K562 (cell line): ENCODE measurements at regions not wholly inside any gene's neighbourhood (a gene's known extent, or its start where the extent isn't known, plus 50 kb on each side); places are given as distances from the start of the nearest gene placed in this dataset.
A peak's percentile ranks its signal among the peaks of the same experiment; 100 is the strongest.

ENCODE experiments used
- ATAC-seq: fragments of 200-7000 bp; cut with Tn5 transposase; 3 replicates; pipeline ENCODE4 v1.9.1; 2020; ENCODE audit warnings: moderate library complexity
- BruUV-seq: library from RNA; stranded (reverse); fragments of 400-500 nt; replicated peaks from 2 replicates; lab custom pipeline; 2021; lab: Mats Ljungman, UMichigan
- CTCF ChIA-PET: fragments of 300-600 bp; formaldehyde crosslinking; extraction: SDS; loops from one replicate; lab custom pipeline; 2021; ENCODE audit warnings: low intra/inter-chr PET ratio; lab: Yijun Ruan, JAX
- POLR2A ChIA-PET: fragments of 300-600, 350-650 bp; sonication (Branson Sonifier 250); formaldehyde crosslinking; extraction: SDS; loops from one replicate; lab custom pipeline; 2021; ENCODE audit warnings: antibody characterized with exemption, inconsistent platforms; lab: Yijun Ruan, JAX
- DNase-seq, 4 experiments: peaks; one replicate each; pipeline versions ENCODE4 v3.0.0 to v3.0.0-alpha.2; 2011 to 2018; ENCODE audit warnings: low spot score in 3 of 4, mixed read lengths in 3 of 4; ENCODE audit errors: extremely low read depth in 1 of 4
- FAIRE-seq: peaks from 2 replicates; lab custom pipeline; 2011; peaks lifted over from hg19 to GRCh38; lab: Jason Lieb, UNC
- H2AFZ ChIP-seq: 2 replicates; pipeline ENCODE4 v1.6.0; 2011; ENCODE audit warnings: low read depth, low read length, control low read depth, inconsistent platforms
- H3K27ac ChIP-seq: fragments of 200-600 bp; 3 replicates; pipeline ENCODE4 v1.8.0; 2011; ENCODE audit warnings: low read depth, mild to moderate bottlenecking, control low read depth, inconsistent platforms, low read length, moderate library complexity, mixed read lengths; ENCODE audit errors: extremely low read depth
- H3K27me3 ChIP-seq, 2 experiments: fragments of 300-600 bp in 1 of 2; 2 replicates in 1 of 2; 3 replicates in 1 of 2; pipeline versions ENCODE4 v1.6.0 to v1.8.0; 2011; ENCODE audit warnings: inconsistent platforms in 2 of 2, low read length in 2 of 2, mild to moderate bottlenecking in 1 of 2, mixed read lengths in 1 of 2, moderate library complexity in 1 of 2; ENCODE audit not compliant: control insufficient read depth in 2 of 2, insufficient read depth in 2 of 2
- H3K36me3 ChIP-seq: fragments of 300-600 bp; 3 replicates; pipeline ENCODE4 v1.8.0; 2011; ENCODE audit warnings: mild to moderate bottlenecking, low read length, inconsistent platforms; ENCODE audit not compliant: control insufficient read depth, insufficient read depth
- H3K4me1 ChIP-seq, 2 experiments: fragments of 200-600 bp in 1 of 2; replicated peaks in 1 of 2; 2 replicates in 1 of 2; 3 replicates in 1 of 2; pipeline versions ENCODE4 v1.5.1 to v1.8.0; 2011; ENCODE audit warnings: inconsistent platforms in 2 of 2, low read length in 2 of 2, mild to moderate bottlenecking in 1 of 2, mixed read lengths in 1 of 2, moderate library complexity in 1 of 2; ENCODE audit not compliant: control insufficient read depth in 2 of 2, insufficient read depth in 2 of 2
- H3K4me2 ChIP-seq: 2 replicates; pipeline ENCODE4 v1.6.1; 2011; ENCODE audit warnings: low read length, control low read depth, inconsistent platforms, mixed read lengths; ENCODE audit not compliant: insufficient read depth
- H3K4me3 ChIP-seq: fragments of 200-600 bp; sonication (generic), shearing (Covaris generic); 2 replicates; pipeline ENCODE4 v1.5.1; 2016; ENCODE audit warnings: control low read depth, inconsistent platforms
- H3K79me2 ChIP-seq: fragments of 200-600 bp; 3 replicates; pipeline ENCODE4 v1.8.0; 2011; ENCODE audit warnings: low read length, inconsistent platforms; ENCODE audit not compliant: control insufficient read depth, insufficient read depth
- H3K9ac ChIP-seq, 2 experiments: 2 replicates each; pipeline versions ENCODE4 v1.6.0 to v1.6.1; 2011; ENCODE audit warnings: low read depth in 2 of 2, low read length in 2 of 2, control low read depth in 1 of 2, inconsistent platforms in 1 of 2, mild to moderate bottlenecking in 1 of 2, mixed read lengths in 1 of 2; ENCODE audit not compliant: insufficient read depth in 1 of 2
- H3K9me1 ChIP-seq: one replicate; pipeline ENCODE4 v1.6.0; 2011; ENCODE audit warnings: inconsistent platforms, mild to moderate bottlenecking, low read length, moderate library complexity; ENCODE audit not compliant: control insufficient read depth, insufficient read depth
- H3K9me3 ChIP-seq: replicated peaks from 2 replicates; pipeline ENCODE4 v1.5.1; 2011; ENCODE audit warnings: low read depth, low read length, inconsistent platforms; ENCODE audit not compliant: control insufficient read depth, insufficient read depth
- H4K20me1 ChIP-seq: replicated peaks from 2 replicates; pipeline ENCODE4 v1.6.1; 2011; ENCODE audit warnings: low read length, inconsistent platforms, mixed read lengths; ENCODE audit not compliant: control insufficient read depth, insufficient read depth
- ARID1B ChIP-seq: fragments of 450-650 bp; IDR thresholded peaks from 2 replicates; pipeline ENCODE4 v1.6.1; 2016; ENCODE audit warnings: antibody characterized with exemption, mild to moderate bottlenecking, inconsistent platforms
- C11orf30 ChIP-seq: fragments of 450-650 bp; IDR thresholded peaks from 2 replicates; pipeline ENCODE4 v1.6.1; 2016; ENCODE audit warnings: low read depth, mild to moderate bottlenecking
- CHCHD3 ChIP-seq: fragments of 250-450 bp; sonication (Bioruptor Pico); IDR thresholded peaks from 2 replicates; pipeline ENCODE4 v2.1.2; 2022; ENCODE audit warnings: mild to moderate bottlenecking
- HLTF ChIP-seq: fragments of 450-650 bp; IDR thresholded peaks from 2 replicates; pipeline ENCODE4 v1.6.1; 2016
- HNRNPH1 ChIP-seq: fragments of 200-400 bp; formaldehyde crosslinking; optimal IDR thresholded peaks from 2 replicates; pipeline ENCODE3; 2017; ENCODE audit warnings: low read depth, mild to moderate bottlenecking, low read length, moderate library complexity
- HNRNPLL ChIP-seq: fragments of 200-400 bp; formaldehyde crosslinking; IDR thresholded peaks from 2 replicates; pipeline ENCODE4 v1.6.1; 2017; ENCODE audit warnings: low read length, low read depth, mild to moderate bottlenecking; ENCODE audit not compliant: poor library complexity, severe bottlenecking
- MAFF ChIP-seq: IDR thresholded peaks from 2 replicates; pipeline ENCODE4 v1.6.1; 2012; ENCODE audit warnings: low read length, improper control_type of control experiment
- MAFK ChIP-seq: IDR thresholded peaks from 2 replicates; pipeline ENCODE4 v1.6.1; 2011; ENCODE audit warnings: low read length, improper control_type of control experiment
- MECOM ChIP-seq: fragments of 250-450 bp; sonication (Bioruptor Pico); IDR thresholded peaks from 2 replicates; pipeline ENCODE4 v1.8.0; 2022; ENCODE audit warnings: inconsistent platforms
- ZC3H8 ChIP-seq: fragments of 450-650 bp; IDR thresholded peaks from 2 replicates; pipeline ENCODE4 v1.6.1; 2017
- ZNF121 ChIP-seq: sonication (generic); formaldehyde crosslinking; conservative IDR thresholded peaks from 2 replicates; pipeline ENCODE4 v1.8.0; 2022; ENCODE audit warnings: missing genetic modification reagents
- ZNF253 ChIP-seq: fragments of 250-450 bp; sonication (Bioruptor Pico); conservative IDR thresholded peaks from 2 replicates; pipeline ENCODE4 v1.6.1; 2021; ENCODE audit warnings: mild to moderate bottlenecking
- ZNF316 ChIP-seq: fragments of 450-650 bp; IDR thresholded peaks from 2 replicates; pipeline ENCODE4 v1.6.1; 2016
- WGBS: fragments of 100-300 bp; shearing (Covaris generic); methylation state at CpG from one replicate; pipeline ENCODE4 v1.1.6; 2016; ENCODE audit warnings: low coverage, mixed read lengths; ENCODE audit not compliant: insufficient coverage; ENCODE audit errors: missing lambda C conversion rate; 5-methylcytosine and 5-hydroxymethylcytosine counted together
- in situ Hi-C: fragments of 300-500 bp; cut with MboI; formaldehyde crosslinking; loops from 4 replicates; pipeline ENCODE4 v1.15.0; 2018; ENCODE audit warnings: inconsistent platforms, mixed read lengths
- intact Hi-C: fragments of 100-400 bp; cut with micrococcal nuclease; formaldehyde crosslinking; loops from 2 replicates; pipeline ENCODE4 v1.14.2; 2022
- TF ChIP-seq, protein P1 (sequence below): fragments of 450-650 bp; IDR thresholded peaks from 2 replicates; pipeline ENCODE4 v1.6.1; 2018; ENCODE audit warnings: mild to moderate bottlenecking, low read depth; ENCODE audit not compliant: partially characterized antibody
- TF ChIP-seq, protein P2 (sequence below): sonication (generic); formaldehyde crosslinking; IDR thresholded peaks from 2 replicates; pipeline ENCODE4 v1.8.0; 2022; ENCODE audit warnings: mild to moderate bottlenecking, missing genetic modification reagents
- TF ChIP-seq, protein P3 (sequence below), 2 experiments: IDR thresholded peaks; 2 replicates each; pipeline ENCODE4 v1.6.1; 2012; ENCODE audit warnings: improper control_type of control experiment in 2 of 2, low read depth in 2 of 2, low read length in 2 of 2, borderline replicate concordance in 1 of 2
- TF ChIP-seq, protein P4 (sequence below): IDR thresholded peaks from 2 replicates; pipeline ENCODE4 v1.6.1; 2012; ENCODE audit warnings: low read depth, low read length, improper control_type of control experiment, borderline replicate concordance

GRCh38 chr2:138255670-138256069 lies 245.9 kb upstream of the SPOPL start:
- 0% methylated on average over 1 of the region's 1 CpG for WGBS
- TF ChIP-seq CHCHD3 (CRISPR knock-in tag) (no peak), ARID1B (no peak), HNRNPH1 (no peak), HNRNPLL (no peak), MECOM (CRISPR knock-in tag) (no peak), ZNF253 (no peak), C11orf30 (peak; percentile 83), ZC3H8 (no peak), MAFK (peak; percentile 60; the same call in 1 of the 2 replicates), ZNF121 (CRISPR knock-in tag) (no peak), ZNF316 (peak; percentile 93), MAFF (peak; percentile 77), HLTF (no peak)
- TF ChIP-seq, protein P1, sequence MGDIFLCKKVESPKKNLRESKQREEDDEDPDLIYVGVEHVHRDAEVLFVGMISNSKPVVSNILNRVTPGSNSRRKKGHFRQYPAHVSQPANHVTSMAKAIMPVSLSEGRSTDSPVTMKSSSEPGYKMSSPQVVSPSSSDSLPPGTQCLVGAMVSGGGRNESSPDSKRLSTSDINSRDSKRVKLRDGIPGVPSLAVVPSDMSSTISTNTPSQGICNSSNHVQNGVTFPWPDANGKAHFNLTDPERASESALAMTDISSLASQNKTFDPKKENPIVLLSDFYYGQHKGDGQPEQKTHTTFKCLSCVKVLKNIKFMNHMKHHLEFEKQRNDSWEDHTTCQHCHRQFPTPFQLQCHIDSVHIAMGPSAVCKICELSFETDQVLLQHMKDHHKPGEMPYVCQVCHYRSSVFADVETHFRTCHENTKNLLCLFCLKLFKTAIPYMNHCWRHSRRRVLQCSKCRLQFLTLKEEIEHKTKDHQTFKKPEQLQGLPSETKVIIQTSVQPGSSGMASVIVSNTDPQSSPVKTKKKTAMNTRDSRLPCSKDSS: no peak
- TF ChIP-seq, protein P2, sequence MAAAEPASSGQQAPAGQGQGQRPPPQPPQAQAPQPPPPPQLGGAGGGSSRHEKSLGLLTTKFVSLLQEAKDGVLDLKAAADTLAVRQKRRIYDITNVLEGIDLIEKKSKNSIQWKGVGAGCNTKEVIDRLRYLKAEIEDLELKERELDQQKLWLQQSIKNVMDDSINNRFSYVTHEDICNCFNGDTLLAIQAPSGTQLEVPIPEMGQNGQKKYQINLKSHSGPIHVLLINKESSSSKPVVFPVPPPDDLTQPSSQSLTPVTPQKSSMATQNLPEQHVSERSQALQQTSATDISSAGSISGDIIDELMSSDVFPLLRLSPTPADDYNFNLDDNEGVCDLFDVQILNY: no peak
- TF ChIP-seq, protein P3, sequence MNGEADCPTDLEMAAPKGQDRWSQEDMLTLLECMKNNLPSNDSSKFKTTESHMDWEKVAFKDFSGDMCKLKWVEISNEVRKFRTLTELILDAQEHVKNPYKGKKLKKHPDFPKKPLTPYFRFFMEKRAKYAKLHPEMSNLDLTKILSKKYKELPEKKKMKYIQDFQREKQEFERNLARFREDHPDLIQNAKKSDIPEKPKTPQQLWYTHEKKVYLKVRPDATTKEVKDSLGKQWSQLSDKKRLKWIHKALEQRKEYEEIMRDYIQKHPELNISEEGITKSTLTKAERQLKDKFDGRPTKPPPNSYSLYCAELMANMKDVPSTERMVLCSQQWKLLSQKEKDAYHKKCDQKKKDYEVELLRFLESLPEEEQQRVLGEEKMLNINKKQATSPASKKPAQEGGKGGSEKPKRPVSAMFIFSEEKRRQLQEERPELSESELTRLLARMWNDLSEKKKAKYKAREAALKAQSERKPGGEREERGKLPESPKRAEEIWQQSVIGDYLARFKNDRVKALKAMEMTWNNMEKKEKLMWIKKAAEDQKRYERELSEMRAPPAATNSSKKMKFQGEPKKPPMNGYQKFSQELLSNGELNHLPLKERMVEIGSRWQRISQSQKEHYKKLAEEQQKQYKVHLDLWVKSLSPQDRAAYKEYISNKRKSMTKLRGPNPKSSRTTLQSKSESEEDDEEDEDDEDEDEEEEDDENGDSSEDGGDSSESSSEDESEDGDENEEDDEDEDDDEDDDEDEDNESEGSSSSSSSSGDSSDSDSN (IDR thresholded peaks at IDR 0.05; ENCODE audit: borderline replicate concordance in 1 of 2, low read depth in 2 of 2, low read length in 2 of 2): no peak
- TF ChIP-seq, protein P4, sequence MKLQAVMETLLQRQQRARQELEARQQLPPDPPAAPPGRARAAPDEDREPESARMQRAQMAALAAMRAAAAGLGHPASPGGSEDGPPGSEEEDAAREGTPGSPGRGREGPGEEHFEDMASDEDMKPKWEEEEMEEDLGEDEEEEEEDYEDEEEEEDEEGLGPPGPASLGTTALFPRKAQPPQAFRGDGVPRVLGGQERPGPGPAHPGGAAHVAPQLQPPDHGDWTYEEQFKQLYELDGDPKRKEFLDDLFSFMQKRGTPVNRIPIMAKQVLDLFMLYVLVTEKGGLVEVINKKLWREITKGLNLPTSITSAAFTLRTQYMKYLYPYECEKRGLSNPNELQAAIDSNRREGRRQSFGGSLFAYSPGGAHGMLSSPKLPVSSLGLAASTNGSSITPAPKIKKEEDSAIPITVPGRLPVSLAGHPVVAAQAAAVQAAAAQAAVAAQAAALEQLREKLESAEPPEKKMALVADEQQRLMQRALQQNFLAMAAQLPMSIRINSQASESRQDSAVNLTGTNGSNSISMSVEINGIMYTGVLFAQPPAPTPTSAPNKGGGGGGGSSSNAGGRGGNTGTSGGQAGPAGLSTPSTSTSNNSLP: no peak

More at GRCh38 chr2:138255670-138256069, 245.9 kb upstream of the SPOPL start:
- in situ Hi-C loops (no loop called here), intact Hi-C loops (no loop called here)
- BruUV-seq: no TSS peak
- Histone ChIP-seq H3K9ac (no peak overlapping the region), H4K20me1 (no peaks in the 10 kb centered on the region), H3K4me1 (no peaks in the 10 kb centered on the region), H3K27me3 (no peaks in the 10 kb centered on the region), H3K4me3 (no peak overlapping the region), H3K4me2 (no peak overlapping the region), H3K79me2 (no peaks in the 10 kb centered on the region), H3K9me1 (no peaks in the 10 kb centered on the region), H3K9me3 (no peaks in the 10 kb centered on the region), H3K36me3 (no peaks in the 10 kb centered on the region), H3K27ac (no peak overlapping the region), H2AFZ (no peak overlapping the region)
- ATAC-seq: no peak
- CTCF ChIA-PET: no interaction called here
- no peak for DNase-seq
- POLR2A ChIA-PET: interaction anchor here (1.2 kb wide), 1 partner anchor 418 kb away, joined by 4 read pairs; no protein-coding TSS in a partner anchor
- no peak for FAIRE-seq
